Neural crest cell (in vitro differentiated cells): ENCODE measurements at regions not wholly inside any gene's neighbourhood (a gene's known extent, or its start where the extent isn't known, plus 50 kb on each side); places are given as distances from the start of the nearest gene placed in this dataset.

ENCODE experiments used
- DNase-seq: peaks from one replicate; pipeline ENCODE4 v3.0.0; 2021; ENCODE audit warnings: low read depth, mixed read lengths, low spot score
- H3K27ac Mint-ChIP-seq: one replicate; pipeline ENCODE4 v1.8.0; 2021; ENCODE audit warnings: mild to moderate bottlenecking, mixed read lengths; ENCODE audit not compliant: unreplicated experiment
- H3K27me3 Mint-ChIP-seq: 2 replicates; pipeline ENCODE4 v1.8.0; 2021; ENCODE audit warnings: low read depth, mild to moderate bottlenecking, mixed read lengths
- H3K36me3 Mint-ChIP-seq: 2 replicates; pipeline ENCODE4 v1.8.0; 2021; ENCODE audit warnings: low read depth, mild to moderate bottlenecking, mixed read lengths
- H3K4me1 Mint-ChIP-seq: 2 replicates; pipeline ENCODE4 v1.8.0; 2021; ENCODE audit warnings: mixed read lengths
- H3K4me3 Mint-ChIP-seq: one replicate; pipeline ENCODE4 v1.8.0; 2021; ENCODE audit warnings: mild to moderate bottlenecking, mixed read lengths
- H3K9me3 Mint-ChIP-seq: 2 replicates; pipeline ENCODE4 v1.8.0; 2021; ENCODE audit warnings: mixed read lengths
- CTCF ChIP-seq: fragments of 200-600 bp; sonication (generic); conservative IDR thresholded peaks from 2 replicates; pipeline ENCODE4 v1.5.0; 2021; ENCODE audit warnings: antibody characterized with exemption, mild to moderate bottlenecking

GRCh38 chr3:124461838-124462632, 268.2 kb upstream of the UMPS start:
- DNase-seq = no peak
- Mint-ChIP-seq H3K36me3 (peaks cover 8% of the 10 kb centered on the region), H3K9me3 (no peaks in the 10 kb centered on the region), H3K4me1 (no peaks in the 10 kb centered on the region), H3K27me3 (no peaks in the 10 kb centered on the region), H3K4me3 (no peak overlapping the region), H3K27ac (no peak overlapping the region)
- no peak for TF ChIP-seq CTCF

GRCh38 chr3:124463234-124463633, 267.0 kb upstream of the UMPS start:
- Mint-ChIP-seq H3K27me3 (no peaks in the 10 kb centered on the region), H3K36me3 (peaks cover 3% of the 10 kb centered on the region), H3K27ac (no peak overlapping the region), H3K4me3 (no peak overlapping the region), H3K4me1 (no peaks in the 10 kb centered on the region), H3K9me3 (no peaks in the 10 kb centered on the region)
- TF ChIP-seq CTCF = no peak
- DNase-seq = no peak

- DNase-seq = peak; percentile 65
- H3K36me3 Mint-ChIP-seq = no peaks in the 10 kb centered on the region
Measured at GRCh38 chr3:124467980-124468902, 262.0 kb upstream of the UMPS start.

GRCh38 chr3:124469555-124469954, 260.7 kb upstream of the UMPS start:
- no peaks in the 10 kb centered on the region for H3K9me3 Mint-ChIP-seq
- H3K4me3 Mint-ChIP-seq = no peak overlapping the region
- H3K36me3 Mint-ChIP-seq = no peaks in the 10 kb centered on the region
- no peak for TF ChIP-seq CTCF
- DNase-seq = no peak
- no peaks in the 10 kb centered on the region for H3K4me1 Mint-ChIP-seq
- no peak overlapping the region for H3K27ac Mint-ChIP-seq
- H3K27me3 Mint-ChIP-seq = no peaks in the 10 kb centered on the region

More at GRCh38 chr3:124467980-124468902, 262.0 kb upstream of the UMPS start:
- no peaks in the 10 kb centered on the region for H3K27me3 Mint-ChIP-seq
- H3K4me3 Mint-ChIP-seq = no peak overlapping the region
- H3K4me1 Mint-ChIP-seq = no peaks in the 10 kb centered on the region
- no peaks in the 10 kb centered on the region for H3K9me3 Mint-ChIP-seq
- no peak overlapping the region for H3K27ac Mint-ChIP-seq
- TF ChIP-seq CTCF = peak; percentile 99

GRCh38 chr3:124478830-124479229, 251.4 kb upstream of the UMPS start:
- peaks cover 18% of the 10 kb centered on the region for H3K36me3 Mint-ChIP-seq
- H3K27ac Mint-ChIP-seq = no peak overlapping the region
- DNase-seq = no peak
- no peak for TF ChIP-seq CTCF
- no peaks in the 10 kb centered on the region for H3K27me3 Mint-ChIP-seq
- H3K4me1 Mint-ChIP-seq = no peaks in the 10 kb centered on the region
- no peak overlapping the region for H3K4me3 Mint-ChIP-seq
- peaks cover 4% of the 10 kb centered on the region for H3K9me3 Mint-ChIP-seq
